GM19372 (cell line): ENCODE measurements at regions not wholly inside any gene's neighbourhood (a gene's known extent, or its start where the extent isn't known, plus 50 kb on each side); places are given as distances from the start of the nearest gene placed in this dataset.

Experiments used
- ATAC-seq: cut with Tn5 transposase; IDR thresholded peaks from one replicate; pipeline ENCODE4 v1.9.1; 2021; ENCODE audit warnings: mild to moderate bottlenecking, low read depth, moderate library complexity; ENCODE audit not compliant: unreplicated experiment

GRCh38 chr1:58992643-58993042 is 208.8 kb upstream of the JUN start:
- ATAC-seq = no peak

DNA sequence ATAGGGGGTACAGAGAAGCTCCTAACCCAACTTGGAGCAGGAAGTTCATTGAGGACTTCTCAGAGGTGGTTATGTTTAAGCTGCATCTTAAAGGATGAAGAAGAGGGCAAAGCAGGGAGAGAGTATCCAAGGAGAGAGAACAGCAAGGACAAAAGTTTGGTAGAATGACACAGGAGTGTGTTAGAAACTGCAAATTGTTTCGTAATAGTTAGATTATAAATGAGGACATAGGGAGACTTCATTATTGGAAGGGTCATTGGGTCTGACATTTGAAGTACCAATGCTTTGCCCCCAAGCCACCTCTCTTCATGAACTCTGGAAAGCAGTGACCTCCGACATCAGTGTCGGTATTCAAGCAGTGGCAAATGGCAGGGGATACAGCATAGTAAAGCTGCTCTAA is 209.6 kb upstream of the JUN start:
- no peak for ATAC-seq

DNA sequence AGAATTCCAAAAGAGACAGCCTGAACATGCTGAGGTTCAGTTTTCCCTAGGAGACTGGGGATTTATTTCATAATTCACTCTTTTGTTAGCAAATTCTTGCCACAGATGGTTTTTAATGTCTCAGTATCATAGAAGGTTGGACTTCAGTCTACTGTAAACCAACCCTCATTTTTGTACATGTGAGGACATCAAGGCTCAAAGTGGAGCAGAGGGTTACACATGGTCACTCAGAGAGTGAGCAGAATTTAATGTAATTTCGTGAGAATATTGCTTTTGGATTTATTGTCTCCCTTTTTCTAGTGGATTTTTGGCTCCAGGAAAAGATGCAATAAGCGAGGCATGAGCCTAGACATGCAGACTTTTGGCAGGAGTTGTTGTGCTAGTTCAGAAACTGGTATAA is 210.8 kb upstream of the JUN start:
- ATAC-seq = no peak

- ATAC-seq = peak; percentile 70
Measured at GRCh38 chr1:58996341-58997059, 212.7 kb upstream of the JUN start.

GRCh38 chr1:58997060-58997411 is 213.2 kb upstream of the JUN start:
- peak; percentile 54 for ATAC-seq

DNA sequence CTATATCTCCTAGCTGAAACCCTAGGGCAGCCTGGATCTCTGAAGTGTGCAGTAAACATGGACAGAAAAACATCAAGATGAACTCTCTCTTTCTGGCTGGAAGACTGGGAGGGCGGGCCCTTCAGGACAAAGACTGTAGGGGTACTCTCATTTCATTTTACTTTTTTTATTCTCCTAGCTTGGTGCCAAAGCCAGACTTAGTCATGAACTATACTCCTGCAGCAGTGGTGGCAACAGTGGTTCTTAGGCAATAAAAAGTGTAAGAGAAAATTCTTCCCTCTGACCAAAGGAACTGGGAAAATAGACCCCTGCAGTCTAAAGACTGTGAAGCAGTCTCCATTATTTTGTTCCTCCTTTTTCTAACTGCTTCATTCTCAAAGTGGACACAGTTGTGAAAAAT is 213.8 kb upstream of the JUN start:
- ATAC-seq = no peak

DNA sequence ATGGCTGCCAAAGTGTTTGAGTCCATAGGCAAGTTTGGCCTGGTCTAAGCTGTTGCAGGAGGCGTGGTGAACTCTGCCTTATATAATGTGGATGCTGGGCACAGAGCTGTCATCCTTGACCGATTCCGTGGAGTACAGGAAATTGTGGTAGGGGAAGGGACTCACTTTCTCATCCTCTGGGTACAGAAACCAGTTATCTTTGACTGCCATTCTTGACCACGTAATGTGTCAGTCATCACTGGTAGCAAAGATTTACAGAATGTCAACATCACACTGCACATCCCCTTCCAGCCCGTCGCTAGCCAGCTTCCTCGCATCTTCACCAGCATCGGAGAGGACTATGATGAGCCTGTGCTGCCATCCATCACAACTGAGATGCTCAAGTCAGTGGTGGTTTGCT is 215.8 kb upstream of the JUN start:
- no peak for ATAC-seq

GRCh38 chr1:59004755-59005154 is 220.9 kb upstream of the JUN start:
- ATAC-seq = no peak

DNA sequence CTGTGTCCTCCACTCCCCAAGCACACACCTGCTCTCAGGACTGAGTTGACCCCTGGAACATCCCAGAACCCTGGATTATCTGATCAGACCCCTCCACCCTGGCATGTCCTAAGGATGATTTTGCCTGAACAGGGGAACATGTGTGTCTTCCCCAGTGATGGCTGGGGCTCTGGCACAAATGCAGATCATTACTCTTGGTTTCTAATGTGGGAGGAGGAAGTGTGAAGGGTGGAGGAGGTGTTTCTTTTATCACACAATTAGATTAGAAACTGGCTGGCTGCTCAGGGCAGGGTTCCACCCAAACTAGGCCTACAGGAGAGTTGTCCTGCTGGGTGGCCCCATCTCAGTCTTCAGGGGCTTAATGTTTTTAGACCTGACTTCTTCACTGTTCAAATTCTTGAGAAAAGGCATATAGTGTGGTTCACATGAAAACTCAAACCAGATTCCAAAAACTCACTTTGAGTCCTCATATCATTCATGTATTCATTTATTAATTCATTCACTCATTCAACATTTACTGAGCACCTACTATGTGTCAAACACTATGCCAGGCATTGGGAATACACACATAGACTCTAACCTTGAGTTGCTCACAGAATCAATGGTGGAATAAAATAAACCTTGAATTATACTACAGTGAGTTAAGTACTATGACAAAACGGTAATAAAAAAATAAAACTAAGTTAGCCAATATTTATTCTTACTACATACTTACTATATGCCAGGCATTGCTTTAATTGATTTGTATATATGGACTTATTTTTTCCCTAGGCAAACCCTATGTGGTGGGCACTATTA is 221.8 kb upstream of the JUN start:
- ATAC-seq = peak; percentile 53

GRCh38 chr1:59006289-59006658 is 222.4 kb upstream of the JUN start:
- ATAC-seq = no peak

GRCh38 chr1:59006932-59007331 is 223.1 kb upstream of the JUN start:
- ATAC-seq = no peak

DNA sequence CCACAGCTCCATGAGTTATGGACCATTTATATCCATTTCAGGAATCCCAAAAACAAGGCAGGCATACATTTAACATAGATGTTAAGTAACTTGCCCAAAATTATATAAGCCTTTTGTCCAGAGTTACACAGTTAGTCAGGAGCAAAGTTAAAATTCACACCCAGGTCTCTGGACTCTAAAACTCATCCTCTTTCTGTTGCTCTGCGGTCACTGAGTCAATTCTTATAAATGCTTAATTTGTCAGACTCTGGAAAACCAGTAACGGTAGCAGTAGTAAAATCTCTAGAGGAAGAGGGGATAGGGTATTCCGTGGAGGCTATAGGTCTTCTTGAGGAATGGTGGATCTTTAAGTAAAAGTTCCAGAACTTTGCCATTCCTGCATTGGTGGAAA is 223.6 kb upstream of the JUN start:
- ATAC-seq = no peak

DNA sequence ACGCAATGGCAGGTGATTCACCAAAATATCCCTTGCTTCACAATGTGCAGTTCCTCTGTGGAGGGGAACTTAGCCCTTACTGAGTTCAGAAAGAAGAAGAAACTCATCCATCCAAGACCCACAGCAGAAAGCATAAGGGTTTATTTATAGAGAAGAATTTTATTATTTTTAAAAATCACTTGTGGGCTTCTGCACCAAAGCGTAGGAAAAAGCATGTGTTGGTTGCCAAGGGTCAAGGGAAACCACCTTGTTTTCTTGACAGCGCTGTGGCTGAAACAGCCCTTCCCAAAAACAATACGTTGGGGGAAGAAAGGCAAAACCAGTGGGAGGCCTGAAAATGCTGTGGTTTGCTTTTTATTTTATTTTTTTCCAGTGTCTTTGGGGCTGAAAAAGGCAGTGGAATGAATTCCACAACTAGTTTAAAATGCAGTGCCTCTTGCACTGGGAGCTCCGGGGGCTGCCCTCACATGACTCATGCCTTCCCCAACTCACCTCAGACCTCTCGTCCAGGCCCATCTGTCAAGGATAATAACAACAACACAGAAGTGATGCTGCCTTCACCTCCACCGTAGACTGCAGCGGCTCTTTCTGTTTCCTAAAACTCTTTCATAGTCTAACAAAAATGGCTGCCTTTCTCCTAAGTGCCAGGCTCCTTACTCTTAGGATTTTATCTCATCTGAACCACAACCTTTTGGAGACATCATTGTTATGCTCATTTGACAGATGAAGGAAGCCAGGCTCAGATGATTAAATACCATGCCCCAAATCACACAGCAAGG is 224.2 kb upstream of the JUN start:
- ATAC-seq = no peak

- ATAC-seq = no peak
Measured at GRCh38 chr1:59008599-59009347, 224.9 kb upstream of the JUN start.

DNA sequence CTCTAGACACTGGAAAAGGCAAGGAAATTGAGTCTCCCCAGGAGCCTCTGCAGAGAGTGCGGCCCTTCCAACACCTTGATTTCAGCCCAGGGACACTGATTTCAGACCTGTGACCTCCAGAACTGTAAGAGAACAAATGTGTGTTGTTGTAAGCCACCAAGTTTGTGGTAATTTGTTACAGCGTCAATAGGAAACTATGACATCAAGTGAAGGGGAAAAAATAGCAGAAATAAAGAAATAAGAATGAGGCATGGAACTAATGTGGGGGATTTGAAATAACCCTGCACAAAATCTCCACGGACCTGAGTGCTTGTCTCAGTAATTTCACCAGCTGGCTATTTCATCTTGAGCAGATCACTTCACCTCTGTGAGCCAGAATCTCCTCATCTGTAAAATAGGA is 227.8 kb upstream of the JUN start:
- no peak for ATAC-seq

- ATAC-seq = no peak
Measured at GRCh38 chr1:59012378-59012777, 228.5 kb upstream of the JUN start.

- ATAC-seq = peak; percentile 49
Measured at GRCh38 chr1:59013276-59013927, 229.6 kb upstream of the JUN start.

DNA sequence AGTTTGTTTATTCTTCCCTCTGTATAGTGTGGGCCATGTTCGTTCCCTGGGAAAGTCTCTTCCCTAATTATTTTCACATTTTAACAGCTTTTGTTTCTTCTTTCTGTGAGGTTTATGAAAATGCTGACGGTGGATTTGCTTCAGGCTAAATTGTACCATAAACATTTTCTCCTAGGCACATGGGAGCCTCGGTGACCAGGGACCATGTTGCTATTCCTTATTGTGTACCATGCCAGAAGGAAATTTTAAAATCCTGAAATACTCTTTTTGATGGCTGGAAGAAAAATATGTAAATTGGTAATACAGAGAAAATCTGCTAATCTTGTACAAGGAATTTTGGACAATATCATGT is 230.1 kb upstream of the JUN start:
- ATAC-seq = no peak

DNA sequence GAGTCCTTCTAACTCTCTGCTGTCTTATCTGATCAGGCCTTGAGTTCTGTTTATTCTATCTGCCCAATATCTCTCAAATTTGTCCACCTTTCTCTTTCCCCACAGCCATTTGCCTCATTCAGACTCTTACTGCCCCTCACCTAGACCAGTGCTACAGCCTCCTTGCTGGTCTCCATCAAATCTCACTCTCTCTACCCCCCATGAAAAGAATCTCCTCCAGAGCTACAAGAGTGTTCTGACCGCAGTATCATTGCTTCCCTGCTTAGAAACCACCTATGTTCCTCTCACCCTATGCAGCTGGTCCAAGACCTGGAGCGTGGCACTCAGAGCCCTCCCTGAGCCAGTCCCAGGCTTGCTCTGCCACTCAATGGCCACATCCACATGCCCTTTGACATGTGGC is 231.0 kb upstream of the JUN start:
- no peak for ATAC-seq

DNA sequence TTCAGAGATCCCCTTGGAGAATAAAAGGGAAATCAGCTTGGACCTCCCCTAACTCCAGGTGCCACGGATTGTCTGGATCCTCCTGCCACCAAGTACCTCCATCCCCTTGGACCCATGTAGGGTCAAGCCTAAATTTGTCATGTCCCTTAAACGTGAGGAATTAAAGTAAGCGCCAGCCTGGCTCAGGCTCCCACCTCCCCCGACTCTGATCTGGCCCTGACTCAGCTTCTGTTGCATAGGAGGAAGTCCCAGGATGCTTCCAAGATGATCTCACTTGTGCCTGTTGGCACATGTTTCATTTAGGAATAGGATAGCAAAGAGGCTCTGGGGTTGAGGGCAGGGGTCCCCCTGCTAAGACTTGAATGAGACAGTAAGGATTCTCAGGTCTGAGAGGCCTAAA is 231.9 kb upstream of the JUN start:
- no peak for ATAC-seq
